ENCODE measurements at regions not wholly inside any gene's neighbourhood (a gene's known extent, or its start where the extent isn't known, plus 50 kb on each side); places are given as distances from the start of the nearest gene placed in this dataset.
"Not testable (repeated sequence)": the region's sequence is repeated elsewhere in the genome, so short reads cannot be mapped to it uniquely, and the experiment has no call there.

DNA sequence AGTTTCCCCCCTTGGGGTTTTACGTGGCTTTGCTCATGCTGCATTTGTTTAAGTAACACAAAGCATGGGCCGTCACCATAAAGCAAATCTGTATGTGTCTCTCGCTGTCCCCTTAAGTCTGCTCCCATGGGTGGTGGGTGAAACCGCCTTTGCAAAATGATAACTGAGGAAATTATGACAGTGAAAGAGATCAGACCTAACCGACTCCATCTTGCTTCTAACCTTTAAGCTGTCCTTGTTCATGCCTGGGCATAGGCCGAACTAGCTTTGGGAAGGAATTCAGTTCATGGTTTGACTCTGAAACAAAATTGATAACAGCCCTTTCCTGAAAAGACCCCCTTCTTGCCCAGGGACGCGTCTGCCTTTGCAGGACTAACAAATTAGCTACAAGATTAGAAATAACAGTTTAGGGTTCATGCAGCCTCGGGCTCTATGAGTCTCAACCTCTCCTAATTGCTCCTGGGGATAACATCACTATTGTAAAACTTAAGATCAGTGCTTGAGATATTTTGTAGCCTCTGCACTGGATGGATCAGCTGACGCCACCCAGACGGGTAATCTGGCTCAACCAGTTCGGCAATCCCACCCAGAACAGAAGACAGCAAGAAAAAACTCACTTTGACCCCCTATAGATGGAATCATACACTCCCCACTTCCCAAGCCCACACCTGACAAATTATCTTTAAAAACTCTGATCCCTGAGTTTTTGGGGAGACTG, 623.7 kb downstream of the TYW1 start:
- H3K27ac Mint-ChIP-seq: no peak overlapping the region
- peaks cover 0 to under 1% of the 10 kb centered on the region in 2 donors for H3K4me1 Mint-ChIP-seq (ENCODE audit: low read depth in 2 of 2)
- ATAC-seq: no peak

DNA sequence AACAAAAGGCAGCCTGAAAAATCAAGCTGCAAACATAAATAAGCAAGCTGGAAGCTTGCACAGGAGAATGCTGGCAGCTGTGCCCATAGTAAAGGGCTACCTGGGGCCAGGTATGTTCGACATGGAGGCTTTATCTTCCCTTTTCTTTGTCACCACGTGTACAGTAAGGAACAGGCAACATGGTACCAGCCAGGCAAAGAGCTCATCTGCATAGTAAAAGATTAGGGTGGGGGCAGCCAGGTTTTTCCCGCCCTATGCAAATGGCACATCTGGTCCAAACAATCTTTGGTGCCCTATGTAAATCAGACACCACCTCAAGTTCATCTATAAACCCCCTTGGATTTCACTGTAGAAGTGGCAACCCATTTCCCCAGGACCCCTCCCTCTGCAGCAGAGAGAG, 625.1 kb downstream of the TYW1 start:
- H3K9me3 Mint-ChIP-seq: no peaks in the 10 kb centered on the region
- H3K27ac Mint-ChIP-seq: no peak overlapping the region
- H3K4me3 Mint-ChIP-seq: no peak overlapping the region
- H3K36me3 Mint-ChIP-seq: no peaks in the 10 kb centered on the region
- H3K4me1 Mint-ChIP-seq (ENCODE audit: low read depth in 2 of 2): peaks cover 0 to 3% of the 10 kb centered on the region in 2 donors
- peaks cover 9 to 11% of the 10 kb centered on the region in 2 donors for H3K27me3 Mint-ChIP-seq
- no peak for ATAC-seq
- DNase-seq (ENCODE audit: low spot score): no peak

More for the DNA sequence above, 623.7 kb downstream of the TYW1 start:
- H3K4me3 Mint-ChIP-seq: no peak overlapping the region
- no peaks in the 10 kb centered on the region for H3K9me3 Mint-ChIP-seq
- DNase-seq (ENCODE audit: low spot score): no peak
- no peaks in the 10 kb centered on the region for H3K36me3 Mint-ChIP-seq
- H3K27me3 Mint-ChIP-seq: peaks cover 7 to 11% of the 10 kb centered on the region in 2 donors

DNA sequence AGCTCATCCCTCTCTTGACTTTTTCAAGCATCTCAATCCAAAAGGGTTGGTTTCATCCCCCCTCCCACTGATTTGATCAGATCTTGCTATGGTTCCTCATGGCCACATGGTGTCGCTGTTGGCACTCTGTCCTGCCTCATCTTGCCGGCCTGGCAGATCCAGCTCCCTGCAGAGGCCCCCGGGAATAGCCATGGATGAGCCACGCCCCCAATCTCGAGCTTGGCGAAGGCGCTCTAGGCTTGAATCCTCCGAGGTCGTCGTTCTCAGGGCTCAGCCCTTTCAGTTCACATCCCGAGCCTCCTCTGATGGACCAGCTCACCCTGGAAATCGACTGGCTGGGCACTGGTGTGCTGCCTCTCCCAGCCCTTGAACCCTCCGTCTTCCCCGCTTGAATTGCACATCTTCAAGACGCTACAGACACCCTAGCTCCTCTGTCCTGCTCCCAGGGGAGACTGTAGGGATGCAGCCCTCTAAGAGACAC, 628.7 kb downstream of the TYW1 start:
- Mint-ChIP-seq H3K27me3 (peaks cover 5 to 7% of the 10 kb centered on the region in 2 donors), H3K9me3 (peaks cover 5% of the 10 kb centered on the region), H3K4me3 (no peak overlapping the region), H3K4me1 (ENCODE audit: low read depth in 2 of 2) (peaks cover 0 to 3% of the 10 kb centered on the region in 2 donors), H3K27ac (no peak overlapping the region), H3K36me3 (no peaks in the 10 kb centered on the region)
- DNase-seq (ENCODE audit: low spot score) (no peak), ATAC-seq (peak in 1 of 2 donors; percentile 48)

DNA sequence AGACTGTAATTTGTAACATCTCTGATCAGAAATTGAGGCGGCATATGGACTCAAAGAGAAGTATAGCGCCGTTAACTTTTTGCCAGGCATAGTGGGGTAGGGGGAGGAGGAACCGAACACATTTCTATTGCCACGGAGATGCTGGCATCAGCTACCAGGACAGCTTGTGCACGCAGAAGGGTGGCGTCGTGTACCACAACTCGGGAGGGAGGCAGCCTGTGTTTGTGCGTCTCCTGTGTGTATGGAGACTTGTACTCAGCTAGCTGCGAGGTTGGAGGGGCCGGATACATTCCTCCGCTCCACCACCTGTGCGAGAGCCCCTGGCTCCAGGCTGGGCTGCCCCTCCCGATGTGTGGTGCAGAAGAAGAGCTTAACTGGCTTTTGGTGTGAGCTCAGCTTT, 634.8 kb downstream of the TYW1 start:
- DNase-seq (ENCODE audit: low spot score) (no peak), ATAC-seq (no peak)
- H3K4me1 Mint-ChIP-seq (ENCODE audit: low read depth in 2 of 2): no peaks in the 10 kb centered on the region
- peaks cover 5% of the 10 kb centered on the region for H3K9me3 Mint-ChIP-seq
- H3K27ac Mint-ChIP-seq: no peak overlapping the region
- no peak overlapping the region for H3K4me3 Mint-ChIP-seq
- H3K36me3 Mint-ChIP-seq: no peaks in the 10 kb centered on the region
- no peaks in the 10 kb centered on the region for H3K27me3 Mint-ChIP-seq

DNA sequence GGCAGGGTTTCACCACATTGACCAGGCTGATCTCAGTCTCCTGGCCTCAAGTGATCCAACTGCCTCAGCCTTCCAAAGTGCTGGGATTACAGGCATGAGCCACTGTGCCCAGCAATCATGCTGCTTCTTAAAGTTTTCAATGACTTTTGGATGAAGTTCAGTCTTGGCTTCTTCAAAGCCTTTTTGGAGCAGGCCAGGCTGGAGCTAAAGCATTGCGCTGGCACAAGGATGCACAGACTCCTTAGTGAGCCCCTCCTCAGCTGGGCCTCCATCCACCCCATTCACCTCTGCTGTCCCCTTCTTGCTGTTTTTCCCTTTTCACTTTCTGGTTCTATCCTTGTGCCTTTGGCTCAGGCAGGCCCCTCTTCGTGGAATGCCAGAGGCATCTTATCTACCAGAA, 638.6 kb downstream of the TYW1 start:
- Mint-ChIP-seq H3K36me3 (no peaks in the 10 kb centered on the region), H3K4me1 (ENCODE audit: low read depth in 2 of 2) (no peaks in the 10 kb centered on the region), H3K4me3 (no peak overlapping the region), H3K9me3 (no peaks in the 10 kb centered on the region), H3K27ac (no peak overlapping the region), H3K27me3 (no peaks in the 10 kb centered on the region)
- no peak for DNase-seq (ENCODE audit: low spot score)
- ATAC-seq: no peak

DNA sequence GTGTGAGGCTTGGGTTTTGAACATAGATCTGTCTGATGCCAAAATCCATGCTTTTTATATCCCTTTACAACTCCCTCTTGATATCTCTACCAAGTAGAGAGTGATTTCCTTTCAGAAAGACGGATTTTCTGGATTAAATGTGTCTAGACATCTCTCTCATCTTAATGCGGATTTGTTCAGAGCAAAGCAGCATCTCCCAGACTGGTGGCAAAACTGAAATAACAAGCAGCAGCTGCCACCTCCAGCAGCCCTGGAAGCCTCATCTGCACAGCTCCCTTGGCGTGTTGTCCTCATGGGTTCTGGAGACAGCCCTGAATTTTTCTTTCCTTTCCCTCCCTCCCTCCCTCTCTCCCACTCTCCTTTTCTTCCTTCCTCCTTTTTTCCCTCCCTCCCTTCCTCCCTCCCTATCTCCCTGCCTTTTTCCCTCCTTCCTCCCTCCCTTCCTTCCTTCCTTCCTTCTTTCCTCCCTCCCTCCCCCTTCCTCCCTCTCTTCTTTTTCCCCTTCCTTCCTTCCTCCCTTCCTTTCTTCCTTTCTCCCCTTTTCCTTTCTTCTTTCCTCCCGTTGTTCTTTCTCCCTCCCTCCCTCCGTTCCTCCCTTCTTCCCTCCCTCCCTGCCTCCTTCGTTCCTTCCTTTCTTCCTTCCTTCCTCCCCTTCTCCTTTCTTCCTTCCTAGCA, 639.9 kb downstream of the TYW1 start:
- H3K27ac Mint-ChIP-seq: no peak overlapping the region
- H3K36me3 Mint-ChIP-seq: no peaks in the 10 kb centered on the region
- no peak overlapping the region for H3K4me3 Mint-ChIP-seq
- no peaks in the 10 kb centered on the region for H3K9me3 Mint-ChIP-seq
- H3K27me3 Mint-ChIP-seq: no peaks in the 10 kb centered on the region
- H3K4me1 Mint-ChIP-seq (ENCODE audit: low read depth in 2 of 2): no peaks in the 10 kb centered on the region
- ATAC-seq (no peak), DNase-seq (ENCODE audit: low spot score) (no peak)

DNA sequence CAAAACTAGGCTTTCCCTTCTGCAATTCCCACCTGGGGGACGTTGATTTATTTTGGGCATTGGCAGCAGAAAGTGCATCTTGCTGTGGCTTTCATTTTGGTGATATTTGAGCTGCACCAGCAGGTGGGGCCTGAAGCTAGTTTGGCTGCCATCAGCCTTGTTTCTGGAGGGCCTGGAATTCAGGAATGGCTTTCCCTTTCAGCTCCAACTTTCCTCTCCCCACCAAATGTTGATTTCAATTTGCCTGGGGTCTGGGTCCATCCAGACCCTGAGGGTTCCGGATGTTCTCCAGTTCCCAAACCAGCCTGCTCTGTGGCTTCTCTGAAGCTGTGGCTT, 640.4 kb downstream of the TYW1 start:
- no peak for ATAC-seq

GRCh38 chr7:67642542-67642941, 645.9 kb downstream of the TYW1 start:
- DNase-seq (ENCODE audit: low spot score); H3K36me3 Mint-ChIP-seq; H3K9me3 Mint-ChIP-seq; H3K27me3 Mint-ChIP-seq; H3K27ac Mint-ChIP-seq; H3K4me3 Mint-ChIP-seq; H3K4me1 Mint-ChIP-seq (ENCODE audit: low read depth in 2 of 2); ATAC-seq: not testable (repeated sequence)

More for the DNA sequence above, 640.4 kb downstream of the TYW1 start:
- Mint-ChIP-seq H3K4me3 (no peak overlapping the region), H3K27ac (no peak overlapping the region), H3K4me1 (ENCODE audit: low read depth in 2 of 2) (no peaks in the 10 kb centered on the region), H3K36me3 (no peaks in the 10 kb centered on the region), H3K9me3 (no peaks in the 10 kb centered on the region), H3K27me3 (no peaks in the 10 kb centered on the region)
- no peak for DNase-seq (ENCODE audit: low spot score)

- H3K9me3 Mint-ChIP-seq: peaks cover 6% of the 10 kb centered on the region
- H3K4me1 Mint-ChIP-seq (ENCODE audit: low read depth in 2 of 2): no peaks in the 10 kb centered on the region
- H3K27ac Mint-ChIP-seq: no peak overlapping the region
- no peaks in the 10 kb centered on the region for H3K27me3 Mint-ChIP-seq
- no peaks in the 10 kb centered on the region for H3K36me3 Mint-ChIP-seq
- no peak overlapping the region for H3K4me3 Mint-ChIP-seq
- ATAC-seq (no peak), DNase-seq (ENCODE audit: low spot score) (no peak)
Observed at GRCh38 chr7:67644151-67644550, 647.5 kb downstream of the TYW1 start.

GRCh38 chr7:67652937-67653336, 656.3 kb downstream of the TYW1 start:
- Mint-ChIP-seq H3K36me3 (no peaks in the 10 kb centered on the region), H3K27me3 (no peaks in the 10 kb centered on the region)
- ATAC-seq: no peak

DNA sequence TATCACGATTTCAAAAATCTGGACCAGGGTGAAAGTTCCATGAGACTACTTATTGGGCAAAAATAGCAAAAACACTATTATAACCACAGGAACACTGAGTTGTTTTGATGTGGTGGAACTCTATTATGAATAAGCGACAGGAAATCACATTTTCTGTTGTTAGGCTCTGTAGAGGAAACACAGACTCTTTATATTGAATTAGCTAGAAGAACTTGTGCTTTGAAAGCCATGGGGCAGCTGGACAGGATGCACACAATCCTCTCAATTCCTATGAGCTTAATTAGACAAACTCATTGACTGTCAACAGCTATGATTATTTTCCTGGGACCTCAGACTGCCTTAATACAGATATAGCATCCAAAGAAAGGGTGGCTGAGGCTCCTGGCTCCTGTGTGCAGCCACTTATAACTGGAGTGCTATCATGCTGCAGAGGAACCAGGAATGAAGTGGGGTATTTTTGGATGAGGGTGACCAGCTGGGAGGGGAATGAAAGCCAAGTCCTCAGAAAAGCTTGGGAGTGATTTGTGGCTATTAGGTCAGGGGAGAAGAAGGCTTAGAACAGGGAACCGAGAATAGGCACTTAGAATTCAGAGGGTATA, 657.3 kb downstream of the TYW1 start:
- no peaks in the 10 kb centered on the region for H3K4me1 Mint-ChIP-seq (ENCODE audit: low read depth in 2 of 2)
- H3K4me3 Mint-ChIP-seq: no peak overlapping the region
- H3K36me3 Mint-ChIP-seq: no peaks in the 10 kb centered on the region
- H3K9me3 Mint-ChIP-seq: peaks cover 5% of the 10 kb centered on the region
- DNase-seq (ENCODE audit: low spot score) (no peak), ATAC-seq (no peak)
- no peaks in the 10 kb centered on the region for H3K27me3 Mint-ChIP-seq
- H3K27ac Mint-ChIP-seq: no peak overlapping the region

More at GRCh38 chr7:67652937-67653336, 656.3 kb downstream of the TYW1 start:
- no peaks in the 10 kb centered on the region for H3K4me1 Mint-ChIP-seq (ENCODE audit: low read depth in 2 of 2)
- H3K27ac Mint-ChIP-seq: no peak overlapping the region
- DNase-seq (ENCODE audit: low spot score): no peak
- no peak overlapping the region for H3K4me3 Mint-ChIP-seq
- peaks cover 8% of the 10 kb centered on the region for H3K9me3 Mint-ChIP-seq

- H3K36me3 Mint-ChIP-seq: no peaks in the 10 kb centered on the region
- no peaks in the 10 kb centered on the region for H3K27me3 Mint-ChIP-seq
- H3K9me3 Mint-ChIP-seq: peaks cover 5% of the 10 kb centered on the region
- H3K27ac Mint-ChIP-seq: no peak overlapping the region
- ATAC-seq (no peak), DNase-seq (ENCODE audit: low spot score) (no peak)
- no peaks in the 10 kb centered on the region for H3K4me1 Mint-ChIP-seq (ENCODE audit: low read depth in 2 of 2)
- no peak overlapping the region for H3K4me3 Mint-ChIP-seq
Observed at GRCh38 chr7:67654642-67655041, 658.0 kb downstream of the TYW1 start.

DNA sequence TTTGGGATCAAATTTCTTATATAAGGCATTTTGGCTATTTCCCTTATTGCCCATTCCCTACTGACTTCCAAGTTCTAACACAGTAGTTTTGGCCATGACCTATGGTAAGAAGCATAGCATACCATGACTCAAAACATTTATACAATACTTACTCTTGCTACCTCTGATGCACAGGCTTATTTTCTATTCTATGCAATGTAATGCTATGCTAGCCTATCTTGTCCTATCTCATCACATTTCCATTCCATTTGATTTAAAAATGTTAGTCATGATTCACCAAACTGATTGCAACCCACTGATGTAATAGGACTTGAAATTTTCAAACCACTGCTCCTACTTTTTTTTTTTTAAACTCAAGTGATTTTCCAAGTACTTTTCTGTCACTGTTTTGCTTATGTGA, 658.5 kb downstream of the TYW1 start:
- H3K27ac Mint-ChIP-seq: no peak overlapping the region
- H3K9me3 Mint-ChIP-seq: peaks cover 5% of the 10 kb centered on the region
- no peak overlapping the region for H3K4me3 Mint-ChIP-seq
- ATAC-seq (no peak), DNase-seq (ENCODE audit: low spot score) (no peak)
- no peaks in the 10 kb centered on the region for H3K27me3 Mint-ChIP-seq
- no peaks in the 10 kb centered on the region for H3K36me3 Mint-ChIP-seq
- no peaks in the 10 kb centered on the region for H3K4me1 Mint-ChIP-seq (ENCODE audit: low read depth in 2 of 2)

DNA sequence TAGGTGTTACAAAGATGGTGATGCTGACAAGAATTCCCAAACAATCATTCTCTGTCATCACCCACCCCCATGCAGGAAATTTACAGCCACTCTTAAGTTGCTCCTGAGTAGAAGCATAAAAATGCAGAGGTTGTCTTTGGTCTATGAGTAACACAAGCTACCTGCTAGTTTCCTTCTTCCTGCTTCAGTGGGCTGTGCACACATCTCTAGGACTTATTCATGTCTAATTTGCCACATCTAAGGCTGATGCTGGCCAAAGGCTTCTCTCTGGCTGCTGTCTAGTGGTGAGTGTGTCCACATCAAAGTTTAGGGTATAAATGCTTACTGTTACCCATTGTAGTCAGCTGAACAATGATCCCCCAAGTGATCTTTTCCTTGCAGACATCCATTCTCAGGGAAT, 662.5 kb downstream of the TYW1 start:
- H3K4me3 Mint-ChIP-seq: no peak overlapping the region
- H3K27me3 Mint-ChIP-seq: no peaks in the 10 kb centered on the region
- no peaks in the 10 kb centered on the region for H3K36me3 Mint-ChIP-seq
- no peaks in the 10 kb centered on the region for H3K4me1 Mint-ChIP-seq (ENCODE audit: low read depth in 2 of 2)
- ATAC-seq: no peak
- peaks cover 5% of the 10 kb centered on the region for H3K9me3 Mint-ChIP-seq
- no peak overlapping the region for H3K27ac Mint-ChIP-seq
- DNase-seq (ENCODE audit: low spot score): no peak
